ENCODE measurements at regions not wholly inside any gene's neighbourhood (a gene's known extent, or its start where the extent isn't known, plus 50 kb on each side); places are given as distances from the start of the nearest gene placed in this dataset.

GRCh38 chr6:22015944-22016343 lies 280.9 kb downstream of the PRL start:
- DNase-seq (ENCODE audit: low read depth in 1 of 2, low spot score in 1 of 2), result no peak
- H3K4me3 ChIP-seq (replicated peaks; ENCODE audit: insufficient read depth, low read length), result no peak overlapping the region
- no peak overlapping the region for H3K27ac ChIP-seq (replicated peaks)
- H3K27me3 ChIP-seq (ENCODE audit: insufficient read depth, poor library complexity, severe bottlenecking), result no peaks in the 10 kb centered on the region
- TF ChIP-seq CTCF (IDR thresholded peaks at IDR 0.05; ENCODE audit: insufficient read depth, low read length) (no peak), POLR2AphosphoS5 (IDR thresholded peaks at IDR 0.05; ENCODE audit: low read depth) (no peak), SPI1 (IDR thresholded peaks at IDR 0.05; ENCODE audit: borderline replicate concordance, low read depth) (no peak), REST (IDR thresholded peaks at IDR 0.05; ENCODE audit: insufficient replicate concordance, low read depth) (no peak)

GRCh38 chr6:22017272-22017671 lies 279.6 kb downstream of the PRL start:
- H3K27me3 ChIP-seq (ENCODE audit: insufficient read depth, poor library complexity, severe bottlenecking), result no peaks in the 10 kb centered on the region
- no peak overlapping the region for H3K4me3 ChIP-seq (replicated peaks; ENCODE audit: insufficient read depth, low read length)
- no peak overlapping the region for H3K27ac ChIP-seq (replicated peaks)
- TF ChIP-seq POLR2AphosphoS5 (IDR thresholded peaks at IDR 0.05; ENCODE audit: low read depth) (no peak), SPI1 (IDR thresholded peaks at IDR 0.05; ENCODE audit: borderline replicate concordance, low read depth) (no peak)
- DNase-seq (ENCODE audit: low read depth in 1 of 2, low spot score in 1 of 2), result no peak

GRCh38 chr6:22017766-22018165 lies 279.1 kb downstream of the PRL start:
- H3K4me3 ChIP-seq (replicated peaks; ENCODE audit: insufficient read depth, low read length), result no peak overlapping the region
- no peak for DNase-seq (ENCODE audit: low read depth in 1 of 2, low spot score in 1 of 2)
- TF ChIP-seq GABPA (IDR thresholded peaks at IDR 0.05; ENCODE audit: low read depth) (no peak), REST (IDR thresholded peaks at IDR 0.05; ENCODE audit: insufficient replicate concordance, low read depth) (no peak), CTCF (IDR thresholded peaks at IDR 0.05; ENCODE audit: insufficient read depth, low read length) (no peak), POLR2AphosphoS5 (IDR thresholded peaks at IDR 0.05; ENCODE audit: low read depth) (no peak), SPI1 (IDR thresholded peaks at IDR 0.05; ENCODE audit: borderline replicate concordance, low read depth) (no peak)
- H3K27me3 ChIP-seq (ENCODE audit: insufficient read depth, poor library complexity, severe bottlenecking), result no peaks in the 10 kb centered on the region
- no peak overlapping the region for H3K27ac ChIP-seq (replicated peaks)

- DNase-seq (ENCODE audit: low read depth in 1 of 2, low spot score in 1 of 2), result no peak
- TF ChIP-seq POLR2AphosphoS5 (IDR thresholded peaks at IDR 0.05; ENCODE audit: low read depth) (no peak), REST (IDR thresholded peaks at IDR 0.05; ENCODE audit: insufficient replicate concordance, low read depth) (no peak), SPI1 (IDR thresholded peaks at IDR 0.05; ENCODE audit: borderline replicate concordance, low read depth) (no peak), GABPA (IDR thresholded peaks at IDR 0.05; ENCODE audit: low read depth) (no peak)
- H3K4me3 ChIP-seq (replicated peaks; ENCODE audit: insufficient read depth, low read length), result no peak overlapping the region
- H3K27ac ChIP-seq (replicated peaks), result no peak overlapping the region
- H3K27me3 ChIP-seq (ENCODE audit: insufficient read depth, poor library complexity, severe bottlenecking), result no peaks in the 10 kb centered on the region
Measured at GRCh38 chr6:22019857-22020256, 277.0 kb downstream of the PRL start.
